ENCODE measurements at regions not wholly inside any gene's neighbourhood (a gene's known extent, or its start where the extent isn't known, plus 50 kb on each side); places are given as distances from the start of the nearest gene placed in this dataset.

DNA sequence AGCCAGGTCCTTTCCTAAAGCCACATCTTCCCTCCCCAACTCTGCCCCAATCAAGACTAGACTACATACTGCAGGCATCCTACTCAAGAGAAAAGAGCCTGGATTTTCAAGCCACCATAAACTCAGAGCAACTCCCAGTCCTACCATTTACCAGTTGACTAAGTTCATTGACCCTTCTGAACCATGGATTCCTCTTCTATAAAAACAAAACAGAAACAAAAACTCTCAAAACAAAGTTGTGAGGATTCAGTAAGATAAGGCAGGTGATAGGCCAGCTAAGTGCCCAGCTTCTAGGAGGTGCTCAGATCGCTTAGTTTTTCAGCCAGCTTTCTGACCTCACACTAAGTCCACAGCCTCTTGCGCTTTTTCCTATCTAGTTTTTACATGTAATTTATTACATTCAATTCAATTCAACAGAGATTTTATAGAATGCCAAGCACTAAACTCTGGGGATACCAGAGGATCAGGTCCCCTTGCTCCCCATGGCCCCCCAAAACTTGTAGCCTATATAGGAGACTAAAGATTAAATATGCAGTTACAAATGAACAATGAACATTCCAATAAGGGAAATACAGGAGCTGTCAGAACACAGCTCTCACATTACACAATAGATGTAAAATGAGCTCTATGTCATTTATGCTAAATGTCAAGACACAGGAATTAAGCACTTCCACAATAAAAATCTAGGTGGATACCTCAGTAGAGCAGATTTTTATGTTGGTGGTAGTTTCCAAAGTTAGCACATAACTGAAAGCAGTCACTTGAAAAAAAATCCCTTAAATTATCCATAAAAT lies 104.5 kb upstream of the EGLN3 start:
- no peak overlapping the region for H3K4me2 ChIP-seq (ENCODE audit: insufficient read depth, low read length)
- H3K4me3 ChIP-seq (ENCODE audit: insufficient read depth, low read length) = no peak overlapping the region
- no peaks in the 10 kb centered on the region for H3K9me3 ChIP-seq (ENCODE audit: low read depth, low read length)
- TF ChIP-seq, protein P1, sequence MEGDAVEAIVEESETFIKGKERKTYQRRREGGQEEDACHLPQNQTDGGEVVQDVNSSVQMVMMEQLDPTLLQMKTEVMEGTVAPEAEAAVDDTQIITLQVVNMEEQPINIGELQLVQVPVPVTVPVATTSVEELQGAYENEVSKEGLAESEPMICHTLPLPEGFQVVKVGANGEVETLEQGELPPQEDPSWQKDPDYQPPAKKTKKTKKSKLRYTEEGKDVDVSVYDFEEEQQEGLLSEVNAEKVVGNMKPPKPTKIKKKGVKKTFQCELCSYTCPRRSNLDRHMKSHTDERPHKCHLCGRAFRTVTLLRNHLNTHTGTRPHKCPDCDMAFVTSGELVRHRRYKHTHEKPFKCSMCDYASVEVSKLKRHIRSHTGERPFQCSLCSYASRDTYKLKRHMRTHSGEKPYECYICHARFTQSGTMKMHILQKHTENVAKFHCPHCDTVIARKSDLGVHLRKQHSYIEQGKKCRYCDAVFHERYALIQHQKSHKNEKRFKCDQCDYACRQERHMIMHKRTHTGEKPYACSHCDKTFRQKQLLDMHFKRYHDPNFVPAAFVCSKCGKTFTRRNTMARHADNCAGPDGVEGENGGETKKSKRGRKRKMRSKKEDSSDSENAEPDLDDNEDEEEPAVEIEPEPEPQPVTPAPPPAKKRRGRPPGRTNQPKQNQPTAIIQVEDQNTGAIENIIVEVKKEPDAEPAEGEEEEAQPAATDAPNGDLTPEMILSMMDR (IDR thresholded peaks at IDR 0.05; ENCODE audit: extremely low read depth, low read depth, low read length) = no peak
- H3K27me3 ChIP-seq (ENCODE audit: insufficient read depth, low read length) = no peaks in the 10 kb centered on the region
- no peaks in the 10 kb centered on the region for H3K4me1 ChIP-seq (ENCODE audit: insufficient read depth, low read length)
- no peak overlapping the region for H3K27ac ChIP-seq (ENCODE audit: low read depth, low read length)
- H3K79me2 ChIP-seq (ENCODE audit: insufficient read depth, low read length) = no peaks in the 10 kb centered on the region
- H2AFZ ChIP-seq (ENCODE audit: low read length) = no peak overlapping the region
- H4K20me1 ChIP-seq (ENCODE audit: insufficient read depth, low read length) = no peaks in the 10 kb centered on the region
- no peaks in the 10 kb centered on the region for H3K36me3 ChIP-seq (ENCODE audit: insufficient read depth, low read length)
- DNase-seq (ENCODE audit: insufficient read length, low spot score, missing footprints) = peak; percentile 44

GRCh38 chr14:34053666-34054065 lies 102.8 kb upstream of the EGLN3 start:
- DNase-seq (ENCODE audit: insufficient read length, low spot score, missing footprints) = no peak
- H3K9me3 ChIP-seq (ENCODE audit: low read depth, low read length) = no peaks in the 10 kb centered on the region
- H3K27me3 ChIP-seq (ENCODE audit: insufficient read depth, low read length) = no peaks in the 10 kb centered on the region
- H3K36me3 ChIP-seq (ENCODE audit: insufficient read depth, low read length) = no peaks in the 10 kb centered on the region
- H4K20me1 ChIP-seq (ENCODE audit: insufficient read depth, low read length) = no peaks in the 10 kb centered on the region
- no peaks in the 10 kb centered on the region for H3K4me1 ChIP-seq (ENCODE audit: insufficient read depth, low read length)
- no peak overlapping the region for H2AFZ ChIP-seq (ENCODE audit: low read length)
- H3K79me2 ChIP-seq (ENCODE audit: insufficient read depth, low read length) = no peaks in the 10 kb centered on the region
- H3K4me2 ChIP-seq (ENCODE audit: insufficient read depth, low read length) = no peak overlapping the region
- no peak overlapping the region for H3K27ac ChIP-seq (ENCODE audit: low read depth, low read length)
- no peak overlapping the region for H3K4me3 ChIP-seq (ENCODE audit: insufficient read depth, low read length)
- TF ChIP-seq, protein P1 (IDR thresholded peaks at IDR 0.05; ENCODE audit: extremely low read depth, low read depth, low read length) = no peak

DNA sequence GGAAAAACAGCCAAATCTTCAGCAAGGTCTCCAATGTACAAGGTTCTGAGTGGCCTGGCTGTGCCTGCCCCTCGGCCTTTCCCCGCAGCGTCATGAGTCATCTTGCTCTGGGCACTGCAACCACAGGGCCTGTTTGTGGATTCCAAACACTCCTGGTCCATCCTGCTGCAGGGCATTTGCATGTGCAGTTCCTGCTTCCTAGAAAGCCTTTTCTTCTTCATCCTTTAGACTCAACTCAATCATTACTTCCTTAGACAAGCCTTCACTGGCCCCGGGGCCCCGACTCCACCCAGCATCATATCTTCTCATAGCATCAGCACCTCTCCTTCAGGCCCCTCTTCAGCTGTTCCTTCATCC lies 101.8 kb upstream of the EGLN3 start:
- Histone ChIP-seq H2AFZ (ENCODE audit: low read length) (no peak overlapping the region), H3K4me1 (ENCODE audit: insufficient read depth, low read length) (no peaks in the 10 kb centered on the region), H3K9me3 (ENCODE audit: low read depth, low read length) (no peaks in the 10 kb centered on the region), H3K4me3 (ENCODE audit: insufficient read depth, low read length) (no peak overlapping the region), H3K36me3 (ENCODE audit: insufficient read depth, low read length) (no peaks in the 10 kb centered on the region), H4K20me1 (ENCODE audit: insufficient read depth, low read length) (no peaks in the 10 kb centered on the region), H3K4me2 (ENCODE audit: insufficient read depth, low read length) (no peak overlapping the region), H3K27me3 (ENCODE audit: insufficient read depth, low read length) (no peaks in the 10 kb centered on the region), H3K79me2 (ENCODE audit: insufficient read depth, low read length) (no peaks in the 10 kb centered on the region), H3K27ac (ENCODE audit: low read depth, low read length) (no peak overlapping the region)
- DNase-seq (ENCODE audit: insufficient read length, low spot score, missing footprints) = no peak
- TF ChIP-seq, protein P1 (IDR thresholded peaks at IDR 0.05; ENCODE audit: extremely low read depth, low read depth, low read length) = no peak

- no peak for DNase-seq (ENCODE audit: insufficient read length, low spot score, missing footprints)
- no peaks in the 10 kb centered on the region for H4K20me1 ChIP-seq (ENCODE audit: insufficient read depth, low read length)
- H3K9me3 ChIP-seq (ENCODE audit: low read depth, low read length) = no peaks in the 10 kb centered on the region
- TF ChIP-seq, protein P1 (IDR thresholded peaks at IDR 0.05; ENCODE audit: extremely low read depth, low read depth, low read length) = no peak
- no peaks in the 10 kb centered on the region for H3K79me2 ChIP-seq (ENCODE audit: insufficient read depth, low read length)
- H3K36me3 ChIP-seq (ENCODE audit: insufficient read depth, low read length) = no peaks in the 10 kb centered on the region
- no peaks in the 10 kb centered on the region for H3K27me3 ChIP-seq (ENCODE audit: insufficient read depth, low read length)
- H3K4me2 ChIP-seq (ENCODE audit: insufficient read depth, low read length) = no peak overlapping the region
- no peaks in the 10 kb centered on the region for H3K4me1 ChIP-seq (ENCODE audit: insufficient read depth, low read length)
- no peak overlapping the region for H3K27ac ChIP-seq (ENCODE audit: low read depth, low read length)
- H2AFZ ChIP-seq (ENCODE audit: low read length) = no peak overlapping the region
- H3K4me3 ChIP-seq (ENCODE audit: insufficient read depth, low read length) = no peak overlapping the region
Measured at GRCh38 chr14:34051966-34052657, 101.2 kb upstream of the EGLN3 start.

Measured in osteoblast (primary cell).